Vagina (tissue), 2 donors: ENCODE measurements at regions not wholly inside any gene's neighbourhood (a gene's known extent, or its start where the extent isn't known, plus 50 kb on each side); places are given as distances from the start of the nearest gene placed in this dataset.

Experiments
- CTCF ChIP-seq, 3 experiments: fragments of 450-650 bp in 2 of 3; fragments of 200-600 bp in 1 of 3; sonication (generic) in 1 of 3; IDR thresholded peaks; one replicate each; pipeline ENCODE4 v1.5.1; 2017 to 2019; ENCODE audit warnings: antibody characterized with exemption in 3 of 3, mild to moderate bottlenecking in 2 of 3, moderate library complexity in 2 of 3
- POLR2AphosphoS5 ChIP-seq, 2 donors: sonication (generic); formaldehyde crosslinking; IDR thresholded peaks; one replicate each; pipeline ENCODE4 v1.9.0; 2017; ENCODE audit warnings: antibody characterized with exemption in 2 of 2, mild to moderate bottlenecking in 2 of 2, low read depth in 1 of 2; ENCODE audit not compliant: insufficient read depth in 1 of 2

- TF ChIP-seq CTCF (IDR thresholded peaks at IDR 0.05) (no peak), POLR2AphosphoS5 (IDR thresholded peaks at IDR 0.05; ENCODE audit: insufficient read depth in 1 of 2, low read depth in 1 of 2) (no peak)
These were observed 93.0 kb upstream of the ID2 start for GRCh38 chr2:8588831-8589191.
